ENCODE measurements at regions not wholly inside any gene's neighbourhood (a gene's known extent, or its start where the extent isn't known, plus 50 kb on each side); places are given as distances from the start of the nearest gene placed in this dataset.

- TF ChIP-seq, protein P1, sequence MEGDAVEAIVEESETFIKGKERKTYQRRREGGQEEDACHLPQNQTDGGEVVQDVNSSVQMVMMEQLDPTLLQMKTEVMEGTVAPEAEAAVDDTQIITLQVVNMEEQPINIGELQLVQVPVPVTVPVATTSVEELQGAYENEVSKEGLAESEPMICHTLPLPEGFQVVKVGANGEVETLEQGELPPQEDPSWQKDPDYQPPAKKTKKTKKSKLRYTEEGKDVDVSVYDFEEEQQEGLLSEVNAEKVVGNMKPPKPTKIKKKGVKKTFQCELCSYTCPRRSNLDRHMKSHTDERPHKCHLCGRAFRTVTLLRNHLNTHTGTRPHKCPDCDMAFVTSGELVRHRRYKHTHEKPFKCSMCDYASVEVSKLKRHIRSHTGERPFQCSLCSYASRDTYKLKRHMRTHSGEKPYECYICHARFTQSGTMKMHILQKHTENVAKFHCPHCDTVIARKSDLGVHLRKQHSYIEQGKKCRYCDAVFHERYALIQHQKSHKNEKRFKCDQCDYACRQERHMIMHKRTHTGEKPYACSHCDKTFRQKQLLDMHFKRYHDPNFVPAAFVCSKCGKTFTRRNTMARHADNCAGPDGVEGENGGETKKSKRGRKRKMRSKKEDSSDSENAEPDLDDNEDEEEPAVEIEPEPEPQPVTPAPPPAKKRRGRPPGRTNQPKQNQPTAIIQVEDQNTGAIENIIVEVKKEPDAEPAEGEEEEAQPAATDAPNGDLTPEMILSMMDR (IDR thresholded peaks at IDR 0.05; ENCODE audit: low read length): no peak
- no peak for TF ChIP-seq EZH2 (IDR thresholded peaks at IDR 0.05; ENCODE audit: borderline replicate concordance, low read length)
Observed at GRCh38 chr12:102753802-102754201, 163.2 kb downstream of the PAH start.
